Loucy (cell line): ENCODE measurements at regions not wholly inside any gene's neighbourhood (a gene's known extent, or its start where the extent isn't known, plus 50 kb on each side); places are given as distances from the start of the nearest gene placed in this dataset.

Experiments
- H2AFZ ChIP-seq: fragments of 200-600 bp; sonication (generic); 2 replicates; pipeline ENCODE4 v1.6.0; 2016; ENCODE audit warnings: antibody characterized with exemption, mild to moderate bottlenecking, low read length, moderate library complexity
- H3F3A ChIP-seq: fragments of 200-600 bp; 2 replicates; pipeline ENCODE4 v1.6.0; 2016; ENCODE audit warnings: antibody characterized with exemption, low read depth, mild to moderate bottlenecking
- H3K27me3 ChIP-seq: fragments of 200-600 bp; sonication (generic); 2 replicates; pipeline ENCODE4 v1.6.1; 2014; ENCODE audit warnings: low read length, mild to moderate bottlenecking; ENCODE audit not compliant: insufficient read depth, poor library complexity, severe bottlenecking
- H3K36me3 ChIP-seq: fragments of 200-600 bp; sonication (generic); 2 replicates; pipeline ENCODE4 v1.6.1; 2016; ENCODE audit warnings: low read length; ENCODE audit not compliant: insufficient read depth
- H3K4me1 ChIP-seq: fragments of 200-600 bp; sonication (generic); 2 replicates; pipeline ENCODE4 v1.5.1; 2014; ENCODE audit warnings: low read length, mild to moderate bottlenecking; ENCODE audit not compliant: insufficient read depth, poor library complexity, severe bottlenecking
- H3K4me2 ChIP-seq: fragments of 200-600 bp; sonication (generic); 2 replicates; pipeline ENCODE4 v1.6.0; 2014; ENCODE audit warnings: antibody characterized with exemption, low read length, low read depth, mild to moderate bottlenecking; ENCODE audit not compliant: poor library complexity, severe bottlenecking
- H3K4me3 ChIP-seq: fragments of 200-600 bp; sonication (generic); 2 replicates; pipeline ENCODE4 v1.5.1; 2014; ENCODE audit warnings: low read length, mild to moderate bottlenecking, mixed read lengths; ENCODE audit not compliant: poor library complexity, severe bottlenecking
- H3K79me2 ChIP-seq: fragments of 200-600 bp; sonication (generic); 2 replicates; pipeline ENCODE4 v1.6.1; 2014; ENCODE audit warnings: low read length; ENCODE audit not compliant: insufficient read depth
- H3K9ac ChIP-seq: fragments of 200-600 bp; sonication (generic); 2 replicates; pipeline ENCODE4 v1.6.0; 2014; ENCODE audit warnings: mild to moderate bottlenecking, low read depth, low read length, moderate library complexity; ENCODE audit not compliant: poor library complexity, severe bottlenecking
- H3K9me2 ChIP-seq: fragments of 200-600 bp; sonication (generic); replicated peaks from 2 replicates; pipeline ENCODE4 v1.6.1; 2016; ENCODE audit warnings: low read depth, low read length, mixed read lengths
- H3K9me3 ChIP-seq: fragments of 200-600 bp; sonication (generic); 2 replicates; pipeline ENCODE4 v1.6.1; 2014; ENCODE audit warnings: mild to moderate bottlenecking, antibody characterized with exemption, low read length, low read depth; ENCODE audit not compliant: insufficient read depth
- H4K20me1 ChIP-seq: fragments of 200-600 bp; sonication (generic); 2 replicates; pipeline ENCODE4 v1.6.0; 2014; ENCODE audit warnings: antibody characterized with exemption, low read length, mild to moderate bottlenecking; ENCODE audit not compliant: insufficient read depth, poor library complexity, severe bottlenecking
- CTCF ChIP-seq: fragments of 200-600 bp; sonication (generic); conservative IDR thresholded peaks from 2 replicates; pipeline ENCODE4 v1.5.1; 2014; ENCODE audit warnings: mild to moderate bottlenecking, antibody characterized with exemption, low read length
- EZH2phosphoT487 ChIP-seq: fragments of 200-600 bp; IDR thresholded peaks from 2 replicates; pipeline ENCODE4 v1.6.1; 2018; ENCODE audit warnings: antibody characterized with exemption, mild to moderate bottlenecking, moderate library complexity, borderline replicate concordance

DNA sequence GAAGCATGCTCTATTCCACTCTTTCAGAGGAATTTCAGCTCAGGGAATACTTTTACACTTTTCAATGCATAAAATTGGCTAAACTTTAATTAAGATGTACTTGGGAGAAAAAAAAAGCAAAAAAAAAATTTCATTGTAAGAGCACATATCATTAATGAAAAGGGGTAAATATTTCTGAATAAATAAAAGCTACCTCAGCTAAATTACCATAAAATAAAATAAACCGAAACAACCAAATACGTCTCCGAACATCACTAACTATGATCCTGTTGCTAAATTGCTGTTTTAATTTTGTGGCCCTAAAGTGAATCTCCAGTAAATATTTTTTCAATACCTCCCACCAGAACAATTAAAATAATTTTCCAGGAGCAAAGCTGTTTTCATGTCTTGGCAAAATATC, 203.7 kb upstream of the KCNJ16 start:
- TF ChIP-seq EZH2phosphoT487 (no peak), CTCF (no peak)
- Histone ChIP-seq H3K36me3 (no peaks in the 10 kb centered on the region), H3K9ac (no peak overlapping the region), H3K4me3 (no peak overlapping the region), H3K4me2 (no peak overlapping the region), H3F3A (no peaks in the 10 kb centered on the region), H3K79me2 (no peaks in the 10 kb centered on the region), H3K27me3 (no peaks in the 10 kb centered on the region), H3K4me1 (no peaks in the 10 kb centered on the region), H3K9me3 (no peaks in the 10 kb centered on the region), H3K9me2 (no peaks in the 10 kb centered on the region), H2AFZ (no peak overlapping the region), H4K20me1 (no peaks in the 10 kb centered on the region)

DNA sequence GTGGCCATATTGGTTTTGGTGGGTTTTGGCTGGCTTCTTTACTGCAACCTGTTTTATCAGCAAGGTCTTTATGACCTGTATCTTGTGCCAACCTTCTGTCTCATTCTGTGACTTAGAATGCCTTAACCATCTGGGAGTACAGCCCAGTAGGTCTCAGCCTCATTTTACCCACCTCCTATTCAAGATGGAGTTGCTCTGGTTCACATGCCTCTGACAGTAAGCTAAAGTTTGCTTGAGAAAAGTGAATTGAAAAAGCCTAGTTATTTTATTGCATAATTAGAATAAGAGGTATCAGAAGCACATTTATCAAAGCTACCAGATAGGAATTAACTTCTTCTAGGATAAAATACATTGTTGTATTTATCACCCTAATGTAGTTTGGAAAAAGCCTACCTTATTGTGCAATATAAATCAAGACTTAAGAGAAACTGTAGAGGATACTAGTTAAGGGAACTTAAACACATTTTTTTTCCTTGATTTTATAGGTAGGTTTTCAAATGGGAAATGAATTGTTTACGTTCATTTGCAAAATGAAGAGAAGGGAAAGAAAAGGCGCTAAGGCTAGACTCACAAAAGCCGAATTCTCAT, 202.3 kb upstream of the KCNJ16 start:
- TF ChIP-seq CTCF (no peak), EZH2phosphoT487 (no peak)
- no peaks in the 10 kb centered on the region for H3K4me1 ChIP-seq
- no peaks in the 10 kb centered on the region for H3K79me2 ChIP-seq
- no peaks in the 10 kb centered on the region for H3F3A ChIP-seq
- no peaks in the 10 kb centered on the region for H3K9me3 ChIP-seq
- H3K9me2 ChIP-seq = no peaks in the 10 kb centered on the region
- H3K4me2 ChIP-seq = no peak overlapping the region
- H4K20me1 ChIP-seq = no peaks in the 10 kb centered on the region
- H3K4me3 ChIP-seq = no peak overlapping the region
- H3K36me3 ChIP-seq = no peaks in the 10 kb centered on the region
- no peak overlapping the region for H3K9ac ChIP-seq
- no peaks in the 10 kb centered on the region for H3K27me3 ChIP-seq
- H2AFZ ChIP-seq = no peak overlapping the region

DNA sequence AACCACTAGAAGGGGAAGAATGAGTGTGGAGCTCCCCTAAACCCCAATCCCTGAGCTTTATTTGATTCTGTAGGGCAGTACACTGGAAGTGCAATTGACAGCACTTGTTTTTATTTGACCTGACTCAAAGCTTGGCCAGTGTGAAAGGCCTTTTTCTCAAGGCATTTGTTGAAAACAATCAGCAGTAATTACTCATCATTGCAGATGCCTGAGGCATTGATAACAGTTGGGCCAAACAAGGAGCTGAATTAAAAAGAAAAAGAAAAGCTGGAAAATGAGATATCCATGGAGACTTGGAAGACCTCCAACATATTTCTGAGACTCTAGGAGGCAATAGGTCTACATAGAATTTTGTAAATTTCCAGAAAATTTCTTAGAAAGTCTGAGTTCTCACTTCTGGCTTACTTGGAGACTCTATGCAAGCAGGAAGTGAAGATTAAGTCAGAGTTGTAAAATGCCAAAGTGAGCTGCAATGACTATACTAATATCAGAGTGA, 200.8 kb upstream of the KCNJ16 start:
- no peak overlapping the region for H3K4me2 ChIP-seq
- TF ChIP-seq EZH2phosphoT487 = no peak
- no peak overlapping the region for H3K9ac ChIP-seq
- H3K4me1 ChIP-seq = no peaks in the 10 kb centered on the region
- H3K9me3 ChIP-seq = no peaks in the 10 kb centered on the region
- H3K79me2 ChIP-seq = no peaks in the 10 kb centered on the region
- no peak overlapping the region for H2AFZ ChIP-seq
- H3F3A ChIP-seq = no peaks in the 10 kb centered on the region
- H3K27me3 ChIP-seq = no peaks in the 10 kb centered on the region
- H4K20me1 ChIP-seq = no peaks in the 10 kb centered on the region
- H3K9me2 ChIP-seq = no peaks in the 10 kb centered on the region
- no peaks in the 10 kb centered on the region for H3K36me3 ChIP-seq
- no peak overlapping the region for H3K4me3 ChIP-seq

GRCh38 chr17:69876757-69877156, 198.3 kb upstream of the KCNJ16 start:
- Histone ChIP-seq H3K36me3 (no peaks in the 10 kb centered on the region), H3K9ac (no peak overlapping the region), H3K9me3 (no peaks in the 10 kb centered on the region), H3K79me2 (no peaks in the 10 kb centered on the region), H3K9me2 (no peaks in the 10 kb centered on the region), H4K20me1 (no peaks in the 10 kb centered on the region), H2AFZ (no peak overlapping the region), H3K4me1 (no peaks in the 10 kb centered on the region), H3K27me3 (no peaks in the 10 kb centered on the region), H3F3A (no peaks in the 10 kb centered on the region), H3K4me3 (no peak overlapping the region), H3K4me2 (no peak overlapping the region)
- TF ChIP-seq CTCF (no peak), EZH2phosphoT487 (no peak)
